A549 (cell line): ENCODE measurements at regions not wholly inside any gene's neighbourhood (a gene's known extent, or its start where the extent isn't known, plus 50 kb on each side); places are given as distances from the start of the nearest gene placed in this dataset.

Experiments
- ATAC-seq, 2 experiments: fragments of 200-7000 bp in 1 of 2; fragments of >200 bp in 1 of 2; cut with Nextera tagmentation in 1 of 2; cut with Tn5 transposase in 1 of 2; 3 replicates each; pipeline versions ENCODE4 v1.8.0 to v1.9.1; 2018 to 2020; ENCODE audit warnings: mild to moderate bottlenecking in 1 of 2, moderate library complexity in 1 of 2
- CTCF ChIA-PET: fragments of 300-600 bp; sonication (Branson Sonifier 250); formaldehyde crosslinking; extraction: SDS; loops from one replicate; lab custom pipeline; 2021; ENCODE audit warnings: antibody characterized with exemption, inconsistent platforms; lab: Yijun Ruan, JAX
- POLR2A ChIA-PET: fragments of 350-600 bp; formaldehyde crosslinking; extraction: SDS; loops from one replicate; lab custom pipeline; 2021; ENCODE audit warnings: antibody characterized with exemption, inconsistent platforms; lab: Yijun Ruan, JAX
- DNase-seq, 2 experiments: peaks; one replicate each; pipeline versions ENCODE4 v3.0.0 to v3.0.0-alpha.2; 2011 to 2016; ENCODE audit warnings: low read depth in 1 of 2, low spot score in 1 of 2
- FAIRE-seq: peaks from 2 replicates; lab custom pipeline; 2011; peaks lifted over from hg19 to GRCh38; lab: Jason Lieb, UNC
- H3K27ac ChIP-seq, 2 experiments: fragments of >200 bp; sonication (Bioruptor Twin); formaldehyde crosslinking; 3 replicates each; pipeline ENCODE4 v1.5.1; 2016 to 2017
- H3K4me1 ChIP-seq: fragments of >200 bp; sonication (Bioruptor Twin); formaldehyde crosslinking; 3 replicates; pipeline ENCODE4 v1.6.1; 2016
- H3K4me2 ChIP-seq: fragments of >200 bp; sonication (Bioruptor Twin); formaldehyde crosslinking; 3 replicates; pipeline ENCODE4 v1.6.1; 2016
- H3K4me3 ChIP-seq: fragments of >200 bp; sonication (Bioruptor Twin); formaldehyde crosslinking; 3 replicates; pipeline ENCODE4 v1.5.1; 2016
- H3K9me3 ChIP-seq: fragments of >200 bp; sonication (Bioruptor Twin); formaldehyde crosslinking; 3 replicates; pipeline ENCODE4 v1.6.1; 2016
- BCL3 ChIP-seq: fragments of >200 bp; sonication (Bioruptor Twin); formaldehyde crosslinking; IDR thresholded peaks from 3 replicates; pipeline ENCODE4 v1.6.1; 2016
- CHD4 ChIP-seq: fragments of 200-600 bp; sonication (generic); IDR thresholded peaks from 2 replicates; pipeline ENCODE4 v1.6.1; 2016; ENCODE audit warnings: antibody characterized with exemption, mild to moderate bottlenecking, borderline replicate concordance
- E2F6 ChIP-seq: IDR thresholded peaks from 2 replicates; pipeline ENCODE4 v1.6.1; 2012; ENCODE audit warnings: low read depth, borderline replicate concordance
- FOSB ChIP-seq: fragments of 250-450 bp; sonication (Bioruptor Pico); IDR thresholded peaks from 2 replicates; pipeline ENCODE4 v1.5.0; 2020; ENCODE audit warnings: mild to moderate bottlenecking, moderate library complexity
- HDAC2 ChIP-seq: fragments of 200-600 bp; sonication (generic); IDR thresholded peaks from 2 replicates; pipeline ENCODE4 v1.6.1; 2016
- HES2 ChIP-seq: fragments of >200 bp; sonication (Bioruptor Twin); formaldehyde crosslinking; IDR thresholded peaks from 2 replicates; pipeline ENCODE4 v1.6.1; 2016
- HOXA7 ChIP-seq: fragments of 250-450 bp; sonication (Bioruptor Pico); IDR thresholded peaks from 2 replicates; pipeline ENCODE4 v1.5.0; 2020; ENCODE audit warnings: mild to moderate bottlenecking, moderate library complexity
- HOXB13 ChIP-seq: fragments of 250-450 bp; sonication (Bioruptor Pico); IDR thresholded peaks from 2 replicates; pipeline ENCODE4 v1.5.0; 2020; ENCODE audit warnings: low read depth, mild to moderate bottlenecking, moderate library complexity
- JUNB ChIP-seq: fragments of >200 bp; sonication (Bioruptor Twin); formaldehyde crosslinking; IDR thresholded peaks from 2 replicates; pipeline ENCODE4 v1.6.1; 2016
- KDM1A ChIP-seq: fragments of 200-600 bp; sonication (generic); IDR thresholded peaks from 2 replicates; pipeline ENCODE4 v1.6.1; 2016; ENCODE audit warnings: low read depth, mild to moderate bottlenecking
- KDM5A ChIP-seq: fragments of 200-600 bp; sonication (generic); IDR thresholded peaks from 2 replicates; pipeline ENCODE4 v1.6.1; 2016; ENCODE audit warnings: antibody characterized with exemption, mild to moderate bottlenecking
- MAX ChIP-seq: IDR thresholded peaks from 2 replicates; pipeline ENCODE4 v1.6.1; 2012
- MYC ChIP-seq: IDR thresholded peaks from 2 replicates; pipeline ENCODE4 v1.6.1; 2012; ENCODE audit warnings: mild to moderate bottlenecking, inconsistent platforms, low read length, improper control_type of control experiment, borderline replicate concordance
- NR3C1 ChIP-seq: fragments of >200 bp; sonication (Bioruptor Twin); formaldehyde crosslinking; IDR thresholded peaks from 3 replicates; pipeline ENCODE4 v1.6.1; 2017
- PHF8 ChIP-seq: fragments of 200-600 bp; sonication (generic); IDR thresholded peaks from 2 replicates; pipeline ENCODE4 v1.6.1; 2016; ENCODE audit warnings: low read depth, mild to moderate bottlenecking, antibody characterized with exemption, moderate library complexity, borderline replicate concordance
- RCOR1 ChIP-seq: fragments of 150-350 bp; IDR thresholded peaks from 2 replicates; pipeline ENCODE4 v1.6.1; 2014; ENCODE audit warnings: antibody characterized with exemption, low read length, low read depth
- REST ChIP-seq: fragments of 200-600 bp; sonication (generic); IDR thresholded peaks from 2 replicates; pipeline ENCODE4 v1.6.1; 2016; ENCODE audit warnings: antibody characterized with exemption, mild to moderate bottlenecking, moderate library complexity
- RFX5 ChIP-seq: fragments of 450-650 bp; IDR thresholded peaks from 2 replicates; pipeline ENCODE4 v1.7.1; 2014; ENCODE audit warnings: antibody characterized with exemption, mild to moderate bottlenecking, moderate library complexity
- SREBF2 ChIP-seq: fragments of 450-650 bp; IDR thresholded peaks from 2 replicates; pipeline ENCODE4 v1.6.1; 2014; ENCODE audit warnings: mild to moderate bottlenecking, moderate library complexity
- TFCP2L1 ChIP-seq: fragments of 250-450 bp; sonication (Bioruptor Pico); IDR thresholded peaks from 2 replicates; pipeline ENCODE4 v1.5.0; 2021; ENCODE audit warnings: mild to moderate bottlenecking
- TP53 ChIP-seq: fragments of 250-450 bp; sonication (Bioruptor Pico); IDR thresholded peaks from 2 replicates; pipeline ENCODE4 v1.5.0; 2021; ENCODE audit warnings: mild to moderate bottlenecking, moderate library complexity
- WGBS: methylation state at CpG from one replicate; pipeline ENCODE4 v1.1.6; 2017; ENCODE audit errors: missing lambda C conversion rate; 5-methylcytosine and 5-hydroxymethylcytosine counted together
- TF ChIP-seq, protein P1 (sequence below): fragments of 250-450 bp; sonication (Bioruptor Pico); IDR thresholded peaks from 2 replicates; pipeline ENCODE4 v1.5.0; 2021; ENCODE audit warnings: mild to moderate bottlenecking, moderate library complexity, borderline replicate concordance
- TF ChIP-seq, protein P2 (sequence below): fragments of 450-650 bp; IDR thresholded peaks from 2 replicates; pipeline ENCODE4 v1.6.1; 2014; ENCODE audit warnings: antibody characterized with exemption
- TF ChIP-seq, protein P3 (sequence below): fragments of 250-450 bp; sonication (Bioruptor Pico); IDR thresholded peaks from 2 replicates; pipeline ENCODE4 v1.5.0; 2020; ENCODE audit warnings: low read depth, mild to moderate bottlenecking, moderate library complexity

DNA sequence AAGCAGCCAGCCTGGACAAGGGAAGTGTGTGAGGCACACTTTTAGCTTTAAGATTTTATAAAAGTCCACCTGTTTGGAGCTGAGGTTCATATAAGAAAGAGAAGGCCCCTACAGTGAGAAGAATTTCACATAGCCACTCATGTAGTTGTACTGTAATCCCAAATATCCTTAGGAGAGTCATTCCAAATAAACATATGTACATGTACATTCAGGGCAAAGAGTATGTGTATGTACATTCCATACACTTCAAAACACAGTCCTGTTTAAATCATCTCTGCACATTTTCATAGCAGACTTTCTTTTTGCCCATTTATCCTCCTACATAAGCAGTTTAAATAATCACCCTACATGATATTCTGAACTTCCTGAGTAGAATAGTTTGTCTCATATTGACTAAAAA is 87.6 kb downstream of the GPR65 start:
- no peak for DNase-seq
- CTCF ChIA-PET, result no interaction called here
- Histone ChIP-seq H3K4me2 (no peak overlapping the region), H3K4me1 (no peaks in the 10 kb centered on the region), H3K4me3 (no peak overlapping the region), H3K27ac (no peak overlapping the region), H3K9me3 (no peaks in the 10 kb centered on the region)
- ATAC-seq, result no peak
- no peak for FAIRE-seq
- POLR2A ChIA-PET, result no interaction called here
- TF ChIP-seq MYC, result no peak
- TF ChIP-seq SREBF2, result no peak
- TF ChIP-seq, protein P1, sequence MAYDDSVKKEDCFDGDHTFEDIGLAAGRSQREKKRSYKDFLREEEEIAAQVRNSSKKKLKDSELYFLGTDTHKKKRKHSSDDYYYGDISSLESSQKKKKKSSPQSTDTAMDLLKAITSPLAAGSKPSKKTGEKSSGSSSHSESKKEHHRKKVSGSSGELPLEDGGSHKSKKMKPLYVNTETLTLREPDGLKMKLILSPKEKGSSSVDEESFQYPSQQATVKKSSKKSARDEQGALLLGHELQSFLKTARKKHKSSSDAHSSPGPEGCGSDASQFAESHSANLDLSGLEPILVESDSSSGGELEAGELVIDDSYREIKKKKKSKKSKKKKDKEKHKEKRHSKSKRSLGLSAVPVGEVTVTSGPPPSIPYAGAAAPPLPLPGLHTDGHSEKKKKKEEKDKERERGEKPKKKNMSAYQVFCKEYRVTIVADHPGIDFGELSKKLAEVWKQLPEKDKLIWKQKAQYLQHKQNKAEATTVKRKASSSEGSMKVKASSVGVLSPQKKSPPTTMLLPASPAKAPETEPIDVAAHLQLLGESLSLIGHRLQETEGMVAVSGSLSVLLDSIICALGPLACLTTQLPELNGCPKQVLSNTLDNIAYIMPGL (CRISPR knock-in tag), result no peak
- TF ChIP-seq NR3C1, result no peak
- TF ChIP-seq HOXA7 (CRISPR knock-in tag), result no peak
- no peak for TF ChIP-seq HOXB13 (CRISPR knock-in tag)
- no peak for TF ChIP-seq HES2
- no peak for TF ChIP-seq KDM1A
- no peak for TF ChIP-seq TP53 (CRISPR knock-in tag)
- TF ChIP-seq HDAC2, result no peak
- no peak for TF ChIP-seq TFCP2L1 (CRISPR knock-in tag)
- TF ChIP-seq E2F6, result no peak
- TF ChIP-seq, protein P2, sequence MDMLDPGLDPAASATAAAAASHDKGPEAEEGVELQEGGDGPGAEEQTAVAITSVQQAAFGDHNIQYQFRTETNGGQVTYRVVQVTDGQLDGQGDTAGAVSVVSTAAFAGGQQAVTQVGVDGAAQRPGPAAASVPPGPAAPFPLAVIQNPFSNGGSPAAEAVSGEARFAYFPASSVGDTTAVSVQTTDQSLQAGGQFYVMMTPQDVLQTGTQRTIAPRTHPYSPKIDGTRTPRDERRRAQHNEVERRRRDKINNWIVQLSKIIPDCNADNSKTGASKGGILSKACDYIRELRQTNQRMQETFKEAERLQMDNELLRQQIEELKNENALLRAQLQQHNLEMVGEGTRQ, result no peak
- TF ChIP-seq CHD4, result no peak
- TF ChIP-seq PHF8, result no peak

DNA sequence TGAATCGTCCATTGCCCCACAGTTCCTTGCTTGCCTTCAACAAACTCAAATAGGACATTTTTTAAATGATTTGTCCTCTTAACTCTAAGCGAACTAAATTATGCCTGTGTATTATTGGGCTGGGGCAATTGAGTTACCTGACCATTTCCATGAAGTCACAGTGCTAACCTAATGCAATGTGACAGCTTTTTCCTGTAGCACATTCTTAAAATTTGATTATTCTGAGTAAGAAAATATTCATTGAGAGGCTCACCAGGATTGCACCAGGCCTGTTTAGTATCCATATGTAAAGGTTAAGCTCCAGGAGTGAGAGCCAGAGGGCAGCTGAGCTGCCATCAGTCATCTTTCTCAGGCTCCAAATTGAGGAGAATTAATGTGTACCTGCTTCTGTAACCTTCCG is 90.9 kb downstream of the GPR65 start:
- ChIA-PET CTCF (interaction anchor here (1.3 kb wide), 1 partner anchor 13 kb away, joined by 4 read pairs; no protein-coding TSS in a partner anchor), POLR2A (no interaction called here)

More for the DNA sequence above, 90.9 kb downstream of the GPR65 start:
- no peak for TF ChIP-seq MAX
- no peak for TF ChIP-seq JUNB
- TF ChIP-seq BCL3, result no peak
- TF ChIP-seq REST, result no peak
- TF ChIP-seq RCOR1, result no peak
- TF ChIP-seq, protein P3, sequence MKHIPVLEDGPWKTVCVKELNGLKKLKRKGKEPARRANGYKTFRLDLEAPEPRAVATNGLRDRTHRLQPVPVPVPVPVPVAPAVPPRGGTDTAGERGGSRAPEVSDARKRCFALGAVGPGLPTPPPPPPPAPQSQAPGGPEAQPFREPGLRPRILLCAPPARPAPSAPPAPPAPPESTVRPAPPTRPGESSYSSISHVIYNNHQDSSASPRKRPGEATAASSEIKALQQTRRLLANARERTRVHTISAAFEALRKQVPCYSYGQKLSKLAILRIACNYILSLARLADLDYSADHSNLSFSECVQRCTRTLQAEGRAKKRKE (CRISPR knock-in tag), result no peak
- no peak for TF ChIP-seq RFX5
- TF ChIP-seq FOSB (CRISPR knock-in tag), result no peak
- no peak for TF ChIP-seq KDM5A
- Histone ChIP-seq H3K27ac (no peak overlapping the region), H3K4me1 (no peaks in the 10 kb centered on the region), H3K4me3 (no peak overlapping the region), H3K4me2 (no peak overlapping the region), H3K9me3 (no peaks in the 10 kb centered on the region)
- no peak for FAIRE-seq
- WGBS, result 36% methylated on average over 3 of the region's 3 CpGs
- DNase-seq, result no peak
- no peak for ATAC-seq
